Astrocyte of the cerebellum (primary cell): ENCODE measurements at regions not wholly inside any gene's neighbourhood (a gene's known extent, or its start where the extent isn't known, plus 50 kb on each side); places are given as distances from the start of the nearest gene placed in this dataset.

ENCODE experiments used
- DNase-seq: peaks from one replicate; pipeline ENCODE4 v3.0.0-alpha.2; 2011; ENCODE audit warnings: low read depth
- H3K4me3 ChIP-seq: 2 replicates; pipeline ENCODE4 v1.5.1; 2011; ENCODE audit warnings: mild to moderate bottlenecking, low read depth, low read length, moderate library complexity
- CTCF ChIP-seq: IDR thresholded peaks from 2 replicates; pipeline ENCODE4 v1.5.1; 2012; ENCODE audit warnings: low read length, low read depth, moderate library complexity, mild to moderate bottlenecking; ENCODE audit errors: missing control alignments
- in situ Hi-C: cut with HindIII; loops from 2 replicates; pipeline ENCODE4 v1.10.0; 2017; ENCODE audit warnings: low sequenced_read_pairs

GRCh38 chr18:10293966-10294365 is 160.5 kb upstream of the APCDD1 start:
- in situ Hi-C loops = no loop called here
- DNase-seq = no peak
- no peak overlapping the region for H3K4me3 ChIP-seq
- no peak for TF ChIP-seq CTCF

GRCh38 chr18:10295751-10296150 is 158.7 kb upstream of the APCDD1 start:
- DNase-seq = no peak
- in situ Hi-C loops = no loop called here
- no peak overlapping the region for H3K4me3 ChIP-seq
- no peak for TF ChIP-seq CTCF

GRCh38 chr18:10296491-10296890 is 157.9 kb upstream of the APCDD1 start:
- H3K4me3 ChIP-seq = no peak overlapping the region
- no peak for TF ChIP-seq CTCF
- no peak for DNase-seq
- in situ Hi-C loops = no loop called here

- no peak overlapping the region for H3K4me3 ChIP-seq
- in situ Hi-C loops = no loop called here
These were observed 157.3 kb upstream of the APCDD1 start for GRCh38 chr18:10297086-10297485.

GRCh38 chr18:10298346-10298745 is 156.1 kb upstream of the APCDD1 start:
- DNase-seq = no peak
- H3K4me3 ChIP-seq = no peak overlapping the region
- no peak for TF ChIP-seq CTCF
- in situ Hi-C loops = no loop called here

More at GRCh38 chr18:10297086-10297485, 157.3 kb upstream of the APCDD1 start:
- no peak for DNase-seq
- no peak for TF ChIP-seq CTCF

GRCh38 chr18:10299643-10300042 is 154.8 kb upstream of the APCDD1 start:
- TF ChIP-seq CTCF = no peak

GRCh38 chr18:10300739-10301138 is 153.7 kb upstream of the APCDD1 start:
- in situ Hi-C loops = loop anchor here (5.0 kb wide), 1 partner anchor 58 kb away; no protein-coding TSS in a partner anchor
- no peak for TF ChIP-seq CTCF
- no peak for DNase-seq
- no peak overlapping the region for H3K4me3 ChIP-seq

More at GRCh38 chr18:10299643-10300042, 154.8 kb upstream of the APCDD1 start:
- peak; percentile 13 for DNase-seq
- in situ Hi-C loops = loop anchor here (5.0 kb wide), 1 partner anchor 57 kb away; no protein-coding TSS in a partner anchor
- no peak overlapping the region for H3K4me3 ChIP-seq
